ENCODE measurements at regions not wholly inside any gene's neighbourhood (a gene's known extent, or its start where the extent isn't known, plus 50 kb on each side); places are given as distances from the start of the nearest gene placed in this dataset.

GRCh38 chr4:26015906-26016305 lies 101.9 kb downstream of the SMIM20 start:
- TF ChIP-seq MAX (IDR thresholded peaks at IDR 0.05) (no peak), CREB1 (IDR thresholded peaks at IDR 0.05; ENCODE audit: low read depth) (no peak), EP300 (IDR thresholded peaks at IDR 0.05; ENCODE audit: borderline replicate concordance) (no peak)

- TF ChIP-seq TCF12 (IDR thresholded peaks at IDR 0.05; ENCODE audit: low read depth) (no peak), CEBPB (IDR thresholded peaks at IDR 0.05) (no peak), RAD21 (IDR thresholded peaks at IDR 0.05; ENCODE audit: low read depth) (no peak), TEAD4 (IDR thresholded peaks at IDR 0.05) (no peak), ZBTB7A (IDR thresholded peaks at IDR 0.05; ENCODE audit: low read depth) (no peak), NFIC (IDR thresholded peaks at IDR 0.05) (no peak), EP300 (IDR thresholded peaks at IDR 0.05; ENCODE audit: borderline replicate concordance) (no peak), MAX (IDR thresholded peaks at IDR 0.05) (no peak), FOXM1 (IDR thresholded peaks at IDR 0.05; ENCODE audit: borderline replicate concordance, low read depth) (no peak), REST (IDR thresholded peaks at IDR 0.05; ENCODE audit: low read depth) (no peak), YY1 (IDR thresholded peaks at IDR 0.05; ENCODE audit: low read depth) (no peak), EGR1 (IDR thresholded peaks at IDR 0.05) (no peak)
These were observed 103.5 kb downstream of the SMIM20 start for GRCh38 chr4:26017531-26017930.

GRCh38 chr4:26020083-26020668 lies 106.2 kb downstream of the SMIM20 start:
- TF ChIP-seq RAD21 (IDR thresholded peaks at IDR 0.05; ENCODE audit: low read depth) (no peak), TCF12 (IDR thresholded peaks at IDR 0.05; ENCODE audit: low read depth) (no peak), NFIC (IDR thresholded peaks at IDR 0.05) (no peak), YY1 (IDR thresholded peaks at IDR 0.05; ENCODE audit: low read depth) (no peak), USF1 (IDR thresholded peaks at IDR 0.05) (no peak), EP300 (IDR thresholded peaks at IDR 0.05; ENCODE audit: borderline replicate concordance) (no peak), TAF1 (IDR thresholded peaks at IDR 0.05; ENCODE audit: low read depth) (no peak), FOXM1 (IDR thresholded peaks at IDR 0.05; ENCODE audit: borderline replicate concordance, low read depth) (no peak), CEBPB (IDR thresholded peaks at IDR 0.05) (no peak), EGR1 (IDR thresholded peaks at IDR 0.05) (no peak), REST (IDR thresholded peaks at IDR 0.05; ENCODE audit: low read depth) (no peak), MAX (IDR thresholded peaks at IDR 0.05) (no peak), TEAD4 (IDR thresholded peaks at IDR 0.05) (no peak), CREB1 (IDR thresholded peaks at IDR 0.05; ENCODE audit: low read depth) (no peak), ZBTB7A (IDR thresholded peaks at IDR 0.05; ENCODE audit: low read depth) (no peak)

GRCh38 chr4:26020881-26021280 lies 106.9 kb downstream of the SMIM20 start:
- no peak for TF ChIP-seq EGR1 (IDR thresholded peaks at IDR 0.05)
- no peak for TF ChIP-seq REST (IDR thresholded peaks at IDR 0.05; ENCODE audit: low read depth)
- TF ChIP-seq RAD21 (IDR thresholded peaks at IDR 0.05; ENCODE audit: low read depth), result no peak
- no peak for TF ChIP-seq MAX (IDR thresholded peaks at IDR 0.05)
- TF ChIP-seq USF1 (IDR thresholded peaks at IDR 0.05), result no peak
- no peak for TF ChIP-seq EP300 (IDR thresholded peaks at IDR 0.05; ENCODE audit: borderline replicate concordance)
- no peak for TF ChIP-seq CEBPB (IDR thresholded peaks at IDR 0.05)
- no peak for TF ChIP-seq CREB1 (IDR thresholded peaks at IDR 0.05; ENCODE audit: low read depth)
- TF ChIP-seq TAF1 (IDR thresholded peaks at IDR 0.05; ENCODE audit: low read depth), result no peak
- TF ChIP-seq YY1 (IDR thresholded peaks at IDR 0.05; ENCODE audit: low read depth), result no peak
- TF ChIP-seq ZBTB7A (IDR thresholded peaks at IDR 0.05; ENCODE audit: low read depth), result no peak
- TF ChIP-seq TCF12 (IDR thresholded peaks at IDR 0.05; ENCODE audit: low read depth), result no peak
